ENCODE measurements at regions not wholly inside any gene's neighbourhood (a gene's known extent, or its start where the extent isn't known, plus 50 kb on each side); places are given as distances from the start of the nearest gene placed in this dataset.

DNA sequence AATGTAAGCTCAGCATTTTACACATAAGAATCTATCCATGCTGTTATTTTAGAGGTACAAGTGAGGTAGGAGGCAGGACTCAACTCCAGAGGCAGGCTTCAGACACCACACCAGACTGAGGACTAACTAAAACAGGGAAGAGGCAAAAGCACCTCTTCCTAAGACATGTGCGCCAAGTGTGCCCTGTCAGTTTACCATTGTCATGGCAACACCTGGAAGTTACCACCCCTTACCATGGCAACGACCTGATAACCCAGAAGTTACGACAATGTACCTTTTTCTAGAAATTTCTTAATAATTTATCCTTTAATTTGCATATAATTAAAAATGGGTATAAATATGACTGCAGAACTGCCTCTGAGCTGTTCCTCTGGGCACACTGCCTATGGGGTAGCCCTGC is 160.1 kb downstream of the FAM124B start:
- TF ChIP-seq POLR2A (IDR thresholded peaks at IDR 0.05), result no peak
- TF ChIP-seq, protein P1, sequence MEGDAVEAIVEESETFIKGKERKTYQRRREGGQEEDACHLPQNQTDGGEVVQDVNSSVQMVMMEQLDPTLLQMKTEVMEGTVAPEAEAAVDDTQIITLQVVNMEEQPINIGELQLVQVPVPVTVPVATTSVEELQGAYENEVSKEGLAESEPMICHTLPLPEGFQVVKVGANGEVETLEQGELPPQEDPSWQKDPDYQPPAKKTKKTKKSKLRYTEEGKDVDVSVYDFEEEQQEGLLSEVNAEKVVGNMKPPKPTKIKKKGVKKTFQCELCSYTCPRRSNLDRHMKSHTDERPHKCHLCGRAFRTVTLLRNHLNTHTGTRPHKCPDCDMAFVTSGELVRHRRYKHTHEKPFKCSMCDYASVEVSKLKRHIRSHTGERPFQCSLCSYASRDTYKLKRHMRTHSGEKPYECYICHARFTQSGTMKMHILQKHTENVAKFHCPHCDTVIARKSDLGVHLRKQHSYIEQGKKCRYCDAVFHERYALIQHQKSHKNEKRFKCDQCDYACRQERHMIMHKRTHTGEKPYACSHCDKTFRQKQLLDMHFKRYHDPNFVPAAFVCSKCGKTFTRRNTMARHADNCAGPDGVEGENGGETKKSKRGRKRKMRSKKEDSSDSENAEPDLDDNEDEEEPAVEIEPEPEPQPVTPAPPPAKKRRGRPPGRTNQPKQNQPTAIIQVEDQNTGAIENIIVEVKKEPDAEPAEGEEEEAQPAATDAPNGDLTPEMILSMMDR (IDR thresholded peaks at IDR 0.05), result no peak

All from right lobe of liver (tissue), 4 donors.